ENCODE measurements at regions not wholly inside any gene's neighbourhood (a gene's known extent, or its start where the extent isn't known, plus 50 kb on each side); places are given as distances from the start of the nearest gene placed in this dataset.

- H3K36me3 ChIP-seq (ENCODE audit: insufficient read depth, low read length) = no peaks in the 10 kb centered on the region
Observed at GRCh38 chr20:58069796-58070663, 158.4 kb downstream of the ANKRD60 start.

GRCh38 chr20:58069207-58069606 is 159.2 kb downstream of the ANKRD60 start:
- no peaks in the 10 kb centered on the region for H3K36me3 ChIP-seq (ENCODE audit: insufficient read depth, low read length)
- H3K9me3 ChIP-seq (ENCODE audit: low read length) = no peaks in the 10 kb centered on the region
- H3K9me2 ChIP-seq (ENCODE audit: low read depth, low read length) = no peaks in the 10 kb centered on the region
- TF ChIP-seq EZH2 (IDR thresholded peaks at IDR 0.05; ENCODE audit: borderline replicate concordance, low read length) (no peak), CTCF (IDR thresholded peaks at IDR 0.05; ENCODE audit: low read length) (no peak)
- H3K27ac ChIP-seq (ENCODE audit: low read depth, low read length, poor library complexity, severe bottlenecking) = no peak overlapping the region
- H2AFZ ChIP-seq (ENCODE audit: low read length) = no peak overlapping the region
- no peaks in the 10 kb centered on the region for H4K20me1 ChIP-seq (ENCODE audit: insufficient read depth, low read length)
- no peaks in the 10 kb centered on the region for H3F3A ChIP-seq (ENCODE audit: insufficient read depth, low read length)
- no peak overlapping the region for H3K4me3 ChIP-seq (ENCODE audit: low read depth, low read length, poor library complexity, severe bottlenecking)
- H3K4me1 ChIP-seq (ENCODE audit: insufficient read depth, low read length, severe bottlenecking) = no peaks in the 10 kb centered on the region
- no peak overlapping the region for H3K4me2 ChIP-seq (ENCODE audit: low read length)
- no peak overlapping the region for H3K9ac ChIP-seq (ENCODE audit: low read length)
- H3K27me3 ChIP-seq (ENCODE audit: insufficient read depth, low read length) = no peaks in the 10 kb centered on the region
- H3K79me2 ChIP-seq (ENCODE audit: insufficient read depth, low read length) = no peaks in the 10 kb centered on the region

More at GRCh38 chr20:58069796-58070663, 158.4 kb downstream of the ANKRD60 start:
- Histone ChIP-seq H3K79me2 (ENCODE audit: insufficient read depth, low read length) (no peaks in the 10 kb centered on the region), H3K27me3 (ENCODE audit: insufficient read depth, low read length) (no peaks in the 10 kb centered on the region), H3K9me3 (ENCODE audit: low read length) (no peaks in the 10 kb centered on the region), H3F3A (ENCODE audit: insufficient read depth, low read length) (no peaks in the 10 kb centered on the region), H4K20me1 (ENCODE audit: insufficient read depth, low read length) (no peaks in the 10 kb centered on the region), H3K27ac (ENCODE audit: low read depth, low read length, poor library complexity, severe bottlenecking) (no peak overlapping the region), H3K4me2 (ENCODE audit: low read length) (no peak overlapping the region), H3K9me2 (ENCODE audit: low read depth, low read length) (no peaks in the 10 kb centered on the region), H2AFZ (ENCODE audit: low read length) (no peak overlapping the region), H3K4me1 (ENCODE audit: insufficient read depth, low read length, severe bottlenecking) (no peaks in the 10 kb centered on the region), H3K9ac (ENCODE audit: low read length) (no peak overlapping the region), H3K4me3 (ENCODE audit: low read depth, low read length, poor library complexity, severe bottlenecking) (no peak overlapping the region)
- TF ChIP-seq CTCF (IDR thresholded peaks at IDR 0.05; ENCODE audit: low read length) = no peak
- TF ChIP-seq EZH2 (IDR thresholded peaks at IDR 0.05; ENCODE audit: borderline replicate concordance, low read length) = no peak

- no peaks in the 10 kb centered on the region for H4K20me1 ChIP-seq (ENCODE audit: insufficient read depth, low read length)
- H3K4me1 ChIP-seq (ENCODE audit: insufficient read depth, low read length, severe bottlenecking) = no peaks in the 10 kb centered on the region
- no peak overlapping the region for H3K4me2 ChIP-seq (ENCODE audit: low read length)
- no peaks in the 10 kb centered on the region for H3K27me3 ChIP-seq (ENCODE audit: insufficient read depth, low read length)
- H3K9me2 ChIP-seq (ENCODE audit: low read depth, low read length) = no peaks in the 10 kb centered on the region
- H3K4me3 ChIP-seq (ENCODE audit: low read depth, low read length, poor library complexity, severe bottlenecking) = no peak overlapping the region
- H3K9me3 ChIP-seq (ENCODE audit: low read length) = peaks cover 2% of the 10 kb centered on the region; the same call in 1 of the 2 replicates
- no peak overlapping the region for H2AFZ ChIP-seq (ENCODE audit: low read length)
- no peak overlapping the region for H3K9ac ChIP-seq (ENCODE audit: low read length)
- TF ChIP-seq CTCF (IDR thresholded peaks at IDR 0.05; ENCODE audit: low read length) (no peak), EZH2 (IDR thresholded peaks at IDR 0.05; ENCODE audit: borderline replicate concordance, low read length) (no peak)
- H3F3A ChIP-seq (ENCODE audit: insufficient read depth, low read length) = no peaks in the 10 kb centered on the region
- no peaks in the 10 kb centered on the region for H3K36me3 ChIP-seq (ENCODE audit: insufficient read depth, low read length)
- H3K27ac ChIP-seq (ENCODE audit: low read depth, low read length, poor library complexity, severe bottlenecking) = no peak overlapping the region
- no peaks in the 10 kb centered on the region for H3K79me2 ChIP-seq (ENCODE audit: insufficient read depth, low read length)
Observed at GRCh38 chr20:58065508-58066361, 162.7 kb downstream of the ANKRD60 start.

Data from OCI-LY1 (cell line).